ENCODE measurements at regions not wholly inside any gene's neighbourhood (a gene's known extent, or its start where the extent isn't known, plus 50 kb on each side); places are given as distances from the start of the nearest gene placed in this dataset.
A peak's percentile ranks its signal among the peaks of the same experiment; 100 is the strongest.

GRCh38 chr18:61989138-61989537 is 96.3 kb upstream of the RNF152 start:
- DNase-seq (ENCODE audit: low read depth): no peak

GRCh38 chr18:61988100-61988499 is 95.3 kb upstream of the RNF152 start:
- DNase-seq (ENCODE audit: low read depth): no peak

GRCh38 chr18:61985681-61986080 is 92.9 kb upstream of the RNF152 start:
- DNase-seq (ENCODE audit: low read depth): no peak

GRCh38 chr18:61984349-61984748 is 91.5 kb upstream of the RNF152 start:
- no peak for DNase-seq (ENCODE audit: low read depth)

- DNase-seq (ENCODE audit: low read depth): no peak
Measured at GRCh38 chr18:61982475-61982874, 89.7 kb upstream of the RNF152 start.

- DNase-seq (ENCODE audit: low read depth): no peak
Measured at GRCh38 chr18:61980355-61980754, 87.5 kb upstream of the RNF152 start.

GRCh38 chr18:61975526-61976326 is 82.9 kb upstream of the RNF152 start:
- DNase-seq (ENCODE audit: low read depth): no peak

GRCh38 chr18:61973273-61974115 is 80.7 kb upstream of the RNF152 start:
- DNase-seq (ENCODE audit: low read depth): no peak

- DNase-seq (ENCODE audit: low read depth): peak; percentile 29
Measured at GRCh38 chr18:61972389-61973264, 79.8 kb upstream of the RNF152 start.

GRCh38 chr18:61967252-61967891 is 74.6 kb upstream of the RNF152 start:
- DNase-seq (ENCODE audit: low read depth): no peak

- no peak for DNase-seq (ENCODE audit: low read depth)
Measured at GRCh38 chr18:61965311-61965710, 72.5 kb upstream of the RNF152 start.

- no peak for DNase-seq (ENCODE audit: low read depth)
Measured at GRCh38 chr18:61964616-61965015, 71.8 kb upstream of the RNF152 start.

GRCh38 chr18:61963705-61964104 is 70.9 kb upstream of the RNF152 start:
- DNase-seq (ENCODE audit: low read depth): no peak

GRCh38 chr18:61957801-61958516 is 65.2 kb upstream of the RNF152 start:
- DNase-seq (ENCODE audit: low read depth): peak; percentile 41

GRCh38 chr18:61955644-61956043 is 62.8 kb upstream of the RNF152 start:
- DNase-seq (ENCODE audit: low read depth): no peak

GRCh38 chr18:61954096-61954746 is 61.4 kb upstream of the RNF152 start:
- no peak for DNase-seq (ENCODE audit: low read depth)

- DNase-seq (ENCODE audit: low read depth): no peak
Measured at GRCh38 chr18:61953641-61954040, 60.8 kb upstream of the RNF152 start.

GRCh38 chr18:61953161-61953560 is 60.4 kb upstream of the RNF152 start:
- no peak for DNase-seq (ENCODE audit: low read depth)

GRCh38 chr18:61951396-61951795 is 58.6 kb upstream of the RNF152 start:
- DNase-seq (ENCODE audit: low read depth): no peak

GRCh38 chr18:61950371-61950770 is 57.6 kb upstream of the RNF152 start:
- no peak for DNase-seq (ENCODE audit: low read depth)
